ENCODE measurements at regions not wholly inside any gene's neighbourhood (a gene's known extent, or its start where the extent isn't known, plus 50 kb on each side); places are given as distances from the start of the nearest gene placed in this dataset.

DNA sequence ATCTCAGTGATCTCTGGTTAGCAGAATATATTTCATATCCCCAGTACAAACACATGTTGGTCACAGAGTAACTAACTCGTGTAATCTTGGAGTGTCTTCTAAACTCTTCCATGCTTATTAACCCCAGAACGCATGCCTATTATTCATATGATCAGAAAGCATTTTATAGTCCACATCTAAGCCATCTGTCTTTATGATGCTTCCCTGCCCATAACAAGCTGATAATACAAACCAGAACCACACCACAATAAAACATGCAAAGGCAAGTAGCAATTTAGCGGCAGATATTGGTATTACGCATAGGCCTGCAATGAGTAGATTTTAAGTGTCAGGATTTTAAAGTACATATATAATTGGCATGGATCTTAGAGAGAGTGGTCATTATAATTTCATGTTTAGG is 120.0 kb upstream of the PRKCQ start:
- TF ChIP-seq TCF12 (IDR thresholded peaks at IDR 0.05; ENCODE audit: low read depth) = no peak
- TF ChIP-seq, protein P1, sequence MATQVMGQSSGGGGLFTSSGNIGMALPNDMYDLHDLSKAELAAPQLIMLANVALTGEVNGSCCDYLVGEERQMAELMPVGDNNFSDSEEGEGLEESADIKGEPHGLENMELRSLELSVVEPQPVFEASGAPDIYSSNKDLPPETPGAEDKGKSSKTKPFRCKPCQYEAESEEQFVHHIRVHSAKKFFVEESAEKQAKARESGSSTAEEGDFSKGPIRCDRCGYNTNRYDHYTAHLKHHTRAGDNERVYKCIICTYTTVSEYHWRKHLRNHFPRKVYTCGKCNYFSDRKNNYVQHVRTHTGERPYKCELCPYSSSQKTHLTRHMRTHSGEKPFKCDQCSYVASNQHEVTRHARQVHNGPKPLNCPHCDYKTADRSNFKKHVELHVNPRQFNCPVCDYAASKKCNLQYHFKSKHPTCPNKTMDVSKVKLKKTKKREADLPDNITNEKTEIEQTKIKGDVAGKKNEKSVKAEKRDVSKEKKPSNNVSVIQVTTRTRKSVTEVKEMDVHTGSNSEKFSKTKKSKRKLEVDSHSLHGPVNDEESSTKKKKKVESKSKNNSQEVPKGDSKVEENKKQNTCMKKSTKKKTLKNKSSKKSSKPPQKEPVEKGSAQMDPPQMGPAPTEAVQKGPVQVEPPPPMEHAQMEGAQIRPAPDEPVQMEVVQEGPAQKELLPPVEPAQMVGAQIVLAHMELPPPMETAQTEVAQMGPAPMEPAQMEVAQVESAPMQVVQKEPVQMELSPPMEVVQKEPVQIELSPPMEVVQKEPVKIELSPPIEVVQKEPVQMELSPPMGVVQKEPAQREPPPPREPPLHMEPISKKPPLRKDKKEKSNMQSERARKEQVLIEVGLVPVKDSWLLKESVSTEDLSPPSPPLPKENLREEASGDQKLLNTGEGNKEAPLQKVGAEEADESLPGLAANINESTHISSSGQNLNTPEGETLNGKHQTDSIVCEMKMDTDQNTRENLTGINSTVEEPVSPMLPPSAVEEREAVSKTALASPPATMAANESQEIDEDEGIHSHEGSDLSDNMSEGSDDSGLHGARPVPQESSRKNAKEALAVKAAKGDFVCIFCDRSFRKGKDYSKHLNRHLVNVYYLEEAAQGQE (IDR thresholded peaks at IDR 0.05; ENCODE audit: low read depth) = no peak
- TF ChIP-seq CREB1 (IDR thresholded peaks at IDR 0.05; ENCODE audit: low read depth) = no peak
- no peak for TF ChIP-seq USF1 (IDR thresholded peaks at IDR 0.05)
- no peak for TF ChIP-seq EP300 (IDR thresholded peaks at IDR 0.05; ENCODE audit: borderline replicate concordance)
- no peak for TF ChIP-seq TAF1 (IDR thresholded peaks at IDR 0.05; ENCODE audit: low read depth)
- TF ChIP-seq, protein P2, sequence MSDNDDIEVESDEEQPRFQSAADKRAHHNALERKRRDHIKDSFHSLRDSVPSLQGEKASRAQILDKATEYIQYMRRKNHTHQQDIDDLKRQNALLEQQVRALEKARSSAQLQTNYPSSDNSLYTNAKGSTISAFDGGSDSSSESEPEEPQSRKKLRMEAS (IDR thresholded peaks at IDR 0.05) = no peak
- no peak for TF ChIP-seq NFIC (IDR thresholded peaks at IDR 0.05)
- no peak for TF ChIP-seq TEAD4 (IDR thresholded peaks at IDR 0.05)
- no peak for TF ChIP-seq RAD21 (IDR thresholded peaks at IDR 0.05; ENCODE audit: low read depth)
- TF ChIP-seq CEBPB (IDR thresholded peaks at IDR 0.05) = no peak
- no peak for TF ChIP-seq EGR1 (IDR thresholded peaks at IDR 0.05)
- TF ChIP-seq FOXM1 (IDR thresholded peaks at IDR 0.05; ENCODE audit: borderline replicate concordance, low read depth) = no peak
- no peak for TF ChIP-seq ZBTB7A (IDR thresholded peaks at IDR 0.05; ENCODE audit: low read depth)
- TF ChIP-seq YY1 (IDR thresholded peaks at IDR 0.05; ENCODE audit: low read depth) = no peak

DNA sequence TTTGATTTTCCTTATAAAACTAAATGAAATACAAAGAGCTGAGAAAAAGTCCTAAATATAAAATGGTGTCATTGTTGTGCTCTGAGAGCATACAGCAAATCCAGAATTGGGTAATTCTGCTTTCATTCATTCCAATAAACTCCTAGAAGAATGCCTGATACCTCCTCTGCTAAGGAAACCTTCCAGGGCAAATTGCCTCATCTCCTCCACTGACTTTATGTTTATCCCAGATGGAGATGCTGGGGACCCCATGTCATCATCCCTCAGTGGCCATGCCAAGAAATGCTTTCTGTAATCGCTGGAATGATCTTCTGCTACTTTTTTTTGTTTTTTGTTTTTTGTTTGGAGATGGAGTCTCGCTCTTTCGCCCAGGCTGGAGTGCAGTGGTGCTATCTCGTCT is 119.3 kb upstream of the PRKCQ start:
- no peak for TF ChIP-seq USF1 (IDR thresholded peaks at IDR 0.05)
- TF ChIP-seq RAD21 (IDR thresholded peaks at IDR 0.05; ENCODE audit: low read depth) = no peak
- no peak for TF ChIP-seq TAF1 (IDR thresholded peaks at IDR 0.05; ENCODE audit: low read depth)
- TF ChIP-seq NFIC (IDR thresholded peaks at IDR 0.05) = no peak
- TF ChIP-seq EP300 (IDR thresholded peaks at IDR 0.05; ENCODE audit: borderline replicate concordance) = no peak
- no peak for TF ChIP-seq ZBTB7A (IDR thresholded peaks at IDR 0.05; ENCODE audit: low read depth)
- TF ChIP-seq FOXM1 (IDR thresholded peaks at IDR 0.05; ENCODE audit: borderline replicate concordance, low read depth) = no peak
- no peak for TF ChIP-seq YY1 (IDR thresholded peaks at IDR 0.05; ENCODE audit: low read depth)
- TF ChIP-seq, protein P1 (IDR thresholded peaks at IDR 0.05; ENCODE audit: low read depth) = no peak
- TF ChIP-seq, protein P2 (IDR thresholded peaks at IDR 0.05) = no peak
- TF ChIP-seq EGR1 (IDR thresholded peaks at IDR 0.05) = no peak
- TF ChIP-seq TCF12 (IDR thresholded peaks at IDR 0.05; ENCODE audit: low read depth) = no peak
- TF ChIP-seq CEBPB (IDR thresholded peaks at IDR 0.05) = no peak
- TF ChIP-seq CREB1 (IDR thresholded peaks at IDR 0.05; ENCODE audit: low read depth) = no peak
- TF ChIP-seq TEAD4 (IDR thresholded peaks at IDR 0.05) = no peak

- no peak for TF ChIP-seq FOXM1 (IDR thresholded peaks at IDR 0.05; ENCODE audit: borderline replicate concordance, low read depth)
- no peak for TF ChIP-seq EGR1 (IDR thresholded peaks at IDR 0.05)
- TF ChIP-seq CEBPB (IDR thresholded peaks at IDR 0.05) = no peak
- no peak for TF ChIP-seq ZBTB7A (IDR thresholded peaks at IDR 0.05; ENCODE audit: low read depth)
- TF ChIP-seq, protein P1 (IDR thresholded peaks at IDR 0.05; ENCODE audit: low read depth) = no peak
- TF ChIP-seq NFIC (IDR thresholded peaks at IDR 0.05) = no peak
Measured at GRCh38 chr10:6695519-6695918, 115.4 kb upstream of the PRKCQ start.

DNA sequence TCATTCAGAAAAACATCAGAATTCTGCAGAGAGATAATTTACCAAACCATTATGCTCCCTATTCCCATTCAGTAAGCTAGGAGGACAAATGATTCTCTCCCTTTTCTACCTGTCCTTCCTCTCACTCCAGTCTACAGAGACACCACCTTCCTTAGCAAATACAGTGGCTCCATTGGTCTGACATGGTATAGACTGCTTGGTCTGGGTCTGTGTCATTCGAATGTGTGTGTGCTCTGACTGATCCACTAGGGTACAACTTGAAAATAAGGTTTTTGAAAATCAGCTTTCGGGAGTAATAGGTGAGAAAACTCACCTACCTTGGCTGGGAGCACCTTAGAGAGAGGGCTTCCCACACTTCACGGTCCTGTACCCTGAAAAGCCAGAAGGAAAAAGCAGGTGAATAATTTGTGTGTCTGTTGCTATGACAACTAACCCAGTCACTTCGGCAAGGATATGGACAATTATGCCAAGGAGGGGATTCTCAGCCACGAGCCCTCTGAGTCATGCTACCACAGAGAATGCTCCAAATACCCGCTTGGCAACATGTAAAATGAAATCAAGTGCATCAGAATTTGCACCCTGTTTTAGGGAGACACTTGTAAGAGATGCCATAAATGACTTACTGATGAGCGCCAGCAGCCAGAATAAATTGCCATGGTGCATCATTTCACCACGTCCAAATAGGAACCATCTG is 114.5 kb upstream of the PRKCQ start:
- TF ChIP-seq, protein P1 (IDR thresholded peaks at IDR 0.05; ENCODE audit: low read depth) = no peak
- TF ChIP-seq, protein P2 (IDR thresholded peaks at IDR 0.05) = no peak
- TF ChIP-seq TCF12 (IDR thresholded peaks at IDR 0.05; ENCODE audit: low read depth) (no peak), EGR1 (IDR thresholded peaks at IDR 0.05) (no peak)

Data from Ishikawa (cell line).